ENCODE measurements at regions not wholly inside any gene's neighbourhood (a gene's known extent, or its start where the extent isn't known, plus 50 kb on each side); places are given as distances from the start of the nearest gene placed in this dataset.

GRCh38 chr2:150097402-150097801, 390.1 kb downstream of the RND3 start:
- Histone ChIP-seq H3K9ac (no peak overlapping the region), H2AFZ (no peak overlapping the region), H3K9me2 (ENCODE audit: insufficient read depth) (no peaks in the 10 kb centered on the region), H3K27ac (no peak overlapping the region), H3K9me3 (ENCODE audit: low read depth) (no peaks in the 10 kb centered on the region), H3K4me3 (no peak overlapping the region), H3K27me3 (replicated peaks; ENCODE audit: insufficient read depth) (no peaks in the 10 kb centered on the region), H3K36me3 (ENCODE audit: low read depth) (no peaks in the 10 kb centered on the region), H3K4me1 (ENCODE audit: insufficient read depth) (peaks cover 18% of the 10 kb centered on the region), H4K20me1 (ENCODE audit: insufficient read depth) (no peaks in the 10 kb centered on the region), H3K4me2 (ENCODE audit: unreplicated experiment) (no peak overlapping the region), H3K79me2 (ENCODE audit: insufficient read depth) (no peaks in the 10 kb centered on the region), H3F3A (ENCODE audit: insufficient read depth) (peaks cover 14% of the 10 kb centered on the region)
- WGBS, 2 experiments (ENCODE audit: low coverage in 1 of 2, low lambda C conversion rate in 2 of 2, missing lambda C conversion rate in 2 of 2) = 98 to 99% methylated on average over 3 of the region's 3 CpGs
- no peak for TF ChIP-seq EZH2phosphoT487 (IDR thresholded peaks at IDR 0.05; ENCODE audit: insufficient read depth, low read depth)
- no peak for TF ChIP-seq EZH2 (IDR thresholded peaks at IDR 0.05; ENCODE audit: insufficient read depth, poor library complexity, severe bottlenecking)
- in situ Hi-C loops (cut with MboI) = no loop called here
- no peak for DNase-seq

GRCh38 chr2:150095361-150096095, 391.9 kb downstream of the RND3 start:
- no peaks in the 10 kb centered on the region for H3K9me2 ChIP-seq (ENCODE audit: insufficient read depth)
- peaks cover 14% of the 10 kb centered on the region for H3F3A ChIP-seq (ENCODE audit: insufficient read depth)
- no peaks in the 10 kb centered on the region for H3K36me3 ChIP-seq (ENCODE audit: low read depth)
- no peak overlapping the region for H3K9ac ChIP-seq
- H3K27ac ChIP-seq = no peak overlapping the region
- no peak overlapping the region for H3K4me3 ChIP-seq
- in situ Hi-C loops (cut with MboI) = no loop called here
- no peaks in the 10 kb centered on the region for H3K9me3 ChIP-seq (ENCODE audit: low read depth)
- H3K4me2 ChIP-seq (ENCODE audit: unreplicated experiment) = no peak overlapping the region
- no peaks in the 10 kb centered on the region for H3K27me3 ChIP-seq (replicated peaks; ENCODE audit: insufficient read depth)
- H4K20me1 ChIP-seq (ENCODE audit: insufficient read depth) = no peaks in the 10 kb centered on the region
- TF ChIP-seq EZH2 (IDR thresholded peaks at IDR 0.05; ENCODE audit: insufficient read depth, poor library complexity, severe bottlenecking) = no peak
- no peak for TF ChIP-seq EZH2phosphoT487 (IDR thresholded peaks at IDR 0.05; ENCODE audit: insufficient read depth, low read depth)
- 27 to 28% methylated on average over 3 of the region's 3 CpGs for WGBS, 2 experiments (ENCODE audit: low coverage in 1 of 2, low lambda C conversion rate in 2 of 2, missing lambda C conversion rate in 2 of 2)
- no peaks in the 10 kb centered on the region for H3K79me2 ChIP-seq (ENCODE audit: insufficient read depth)
- peak; percentile 12 for DNase-seq
- H3K4me1 ChIP-seq (ENCODE audit: insufficient read depth) = peaks cover 18% of the 10 kb centered on the region
- no peak overlapping the region for H2AFZ ChIP-seq

GRCh38 chr2:150091846-150092245, 395.6 kb downstream of the RND3 start:
- Histone ChIP-seq H4K20me1 (ENCODE audit: insufficient read depth) (no peaks in the 10 kb centered on the region), H2AFZ (no peak overlapping the region), H3K27me3 (replicated peaks; ENCODE audit: insufficient read depth) (no peaks in the 10 kb centered on the region), H3K4me1 (ENCODE audit: insufficient read depth) (peaks cover 5% of the 10 kb centered on the region; the same call in 1 of the 2 replicates), H3K27ac (no peak overlapping the region), H3K9me2 (ENCODE audit: insufficient read depth) (no peaks in the 10 kb centered on the region), H3K79me2 (ENCODE audit: insufficient read depth) (no peaks in the 10 kb centered on the region), H3K4me2 (ENCODE audit: unreplicated experiment) (no peak overlapping the region), H3K9ac (no peak overlapping the region), H3K9me3 (ENCODE audit: low read depth) (no peaks in the 10 kb centered on the region), H3K4me3 (no peak overlapping the region), H3K36me3 (ENCODE audit: low read depth) (no peaks in the 10 kb centered on the region), H3F3A (ENCODE audit: insufficient read depth) (no peaks in the 10 kb centered on the region)
- no peak for DNase-seq
- 52 to 65% methylated on average over 4 of the region's 4 CpGs for WGBS, 2 experiments (ENCODE audit: low coverage in 1 of 2, low lambda C conversion rate in 2 of 2, missing lambda C conversion rate in 2 of 2)
- in situ Hi-C loops (cut with MboI) = no loop called here
- TF ChIP-seq EZH2phosphoT487 (IDR thresholded peaks at IDR 0.05; ENCODE audit: insufficient read depth, low read depth) (no peak), EZH2 (IDR thresholded peaks at IDR 0.05; ENCODE audit: insufficient read depth, poor library complexity, severe bottlenecking) (no peak)

GRCh38 chr2:150090031-150090430, 397.4 kb downstream of the RND3 start:
- Histone ChIP-seq H3K27ac (no peak overlapping the region), H4K20me1 (ENCODE audit: insufficient read depth) (no peaks in the 10 kb centered on the region), H3K27me3 (replicated peaks; ENCODE audit: insufficient read depth) (no peaks in the 10 kb centered on the region), H3K9ac (no peak overlapping the region), H3K4me3 (no peak overlapping the region), H3F3A (ENCODE audit: insufficient read depth) (no peaks in the 10 kb centered on the region), H3K4me2 (ENCODE audit: unreplicated experiment) (no peak overlapping the region), H3K9me3 (ENCODE audit: low read depth) (peaks cover 5% of the 10 kb centered on the region), H3K9me2 (ENCODE audit: insufficient read depth) (no peaks in the 10 kb centered on the region), H3K4me1 (ENCODE audit: insufficient read depth) (peaks cover under 1% of the 10 kb centered on the region; the same call in 1 of the 2 replicates), H3K36me3 (ENCODE audit: low read depth) (no peaks in the 10 kb centered on the region), H3K79me2 (ENCODE audit: insufficient read depth) (no peaks in the 10 kb centered on the region), H2AFZ (no peak overlapping the region)
- in situ Hi-C loops (cut with MboI) = no loop called here
- no peak for DNase-seq
- no peak for TF ChIP-seq EZH2phosphoT487 (IDR thresholded peaks at IDR 0.05; ENCODE audit: insufficient read depth, low read depth)
- no peak for TF ChIP-seq EZH2 (IDR thresholded peaks at IDR 0.05; ENCODE audit: insufficient read depth, poor library complexity, severe bottlenecking)
- WGBS, 2 experiments (ENCODE audit: low coverage in 1 of 2, low lambda C conversion rate in 2 of 2, missing lambda C conversion rate in 2 of 2) = 94 to 100% methylated on average over 1 of the region's 1 CpG
